ENCODE measurements at regions not wholly inside any gene's neighbourhood (a gene's known extent, or its start where the extent isn't known, plus 50 kb on each side); places are given as distances from the start of the nearest gene placed in this dataset.

DNA sequence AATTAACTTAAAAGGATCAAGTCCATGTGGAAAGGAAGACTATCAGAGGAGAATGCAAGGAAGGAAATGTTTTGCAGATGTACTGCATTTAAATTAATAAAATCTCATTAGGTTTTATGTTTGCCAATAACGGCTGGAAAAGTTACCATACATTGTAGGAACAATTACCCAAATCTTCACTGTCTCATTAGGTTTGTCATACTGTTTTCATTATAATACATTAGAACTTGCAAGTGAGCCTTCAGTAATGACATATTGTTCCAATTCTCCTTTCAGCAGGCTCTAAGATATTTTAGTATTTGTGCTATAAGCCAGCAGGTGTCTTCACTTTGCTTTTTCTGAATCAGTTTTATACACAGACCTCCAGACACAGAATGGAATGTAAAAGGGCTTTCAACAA is 661.6 kb upstream of the KLHL1 start:
- intact Hi-C loops (cut with micrococcal nuclease; ENCODE audit: unreplicated experiment) = no loop called here
- POLR2A ChIA-PET (ENCODE audit: unreplicated experiment) = no interaction called here

GRCh38 chr13:70758932-70759331 is 650.7 kb upstream of the KLHL1 start:
- no peaks in the 10 kb centered on the region for H3K9me3 ChIP-seq (ENCODE audit: insufficient read depth, low read depth)
- no peaks in the 10 kb centered on the region for H3K79me2 ChIP-seq (ENCODE audit: low read depth)
- DNase-seq = no peak
- no peaks in the 10 kb centered on the region for H3K36me3 ChIP-seq (ENCODE audit: low read depth)
- no peak overlapping the region for H2AFZ ChIP-seq
- no peaks in the 10 kb centered on the region for H3K4me1 ChIP-seq (replicated peaks; ENCODE audit: insufficient read depth)
- intact Hi-C loops (cut with micrococcal nuclease; ENCODE audit: unreplicated experiment) = no loop called here
- CTCF ChIA-PET = no interaction called here
- H3K27me3 ChIP-seq (ENCODE audit: insufficient read depth, low read depth) = no peaks in the 10 kb centered on the region
- H3K4me3 ChIP-seq = no peak overlapping the region
- no peaks in the 10 kb centered on the region for H3K9me2 ChIP-seq (ENCODE audit: insufficient read depth)
- TF ChIP-seq, protein P1, sequence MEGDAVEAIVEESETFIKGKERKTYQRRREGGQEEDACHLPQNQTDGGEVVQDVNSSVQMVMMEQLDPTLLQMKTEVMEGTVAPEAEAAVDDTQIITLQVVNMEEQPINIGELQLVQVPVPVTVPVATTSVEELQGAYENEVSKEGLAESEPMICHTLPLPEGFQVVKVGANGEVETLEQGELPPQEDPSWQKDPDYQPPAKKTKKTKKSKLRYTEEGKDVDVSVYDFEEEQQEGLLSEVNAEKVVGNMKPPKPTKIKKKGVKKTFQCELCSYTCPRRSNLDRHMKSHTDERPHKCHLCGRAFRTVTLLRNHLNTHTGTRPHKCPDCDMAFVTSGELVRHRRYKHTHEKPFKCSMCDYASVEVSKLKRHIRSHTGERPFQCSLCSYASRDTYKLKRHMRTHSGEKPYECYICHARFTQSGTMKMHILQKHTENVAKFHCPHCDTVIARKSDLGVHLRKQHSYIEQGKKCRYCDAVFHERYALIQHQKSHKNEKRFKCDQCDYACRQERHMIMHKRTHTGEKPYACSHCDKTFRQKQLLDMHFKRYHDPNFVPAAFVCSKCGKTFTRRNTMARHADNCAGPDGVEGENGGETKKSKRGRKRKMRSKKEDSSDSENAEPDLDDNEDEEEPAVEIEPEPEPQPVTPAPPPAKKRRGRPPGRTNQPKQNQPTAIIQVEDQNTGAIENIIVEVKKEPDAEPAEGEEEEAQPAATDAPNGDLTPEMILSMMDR (conservative IDR thresholded peaks at IDR 0.05) = no peak
- no peak for TF ChIP-seq EZH2 (IDR thresholded peaks at IDR 0.05; ENCODE audit: low read depth)
- no peak overlapping the region for H3K27ac ChIP-seq
- POLR2A ChIA-PET (ENCODE audit: unreplicated experiment) = no interaction called here
- BruUV-seq (replicated peaks) = no TSS peak
- H3F3A ChIP-seq (ENCODE audit: insufficient read depth, low read depth) = no peaks in the 10 kb centered on the region
- no peak overlapping the region for H3K4me2 ChIP-seq
- H4K20me1 ChIP-seq (ENCODE audit: insufficient read depth) = no peaks in the 10 kb centered on the region

More for the DNA sequence above, 661.6 kb upstream of the KLHL1 start:
- no peaks in the 10 kb centered on the region for H3K9me3 ChIP-seq (ENCODE audit: insufficient read depth, low read depth)
- no peaks in the 10 kb centered on the region for H3K4me1 ChIP-seq (replicated peaks; ENCODE audit: insufficient read depth)
- H4K20me1 ChIP-seq (ENCODE audit: insufficient read depth) = no peaks in the 10 kb centered on the region
- H3K79me2 ChIP-seq (ENCODE audit: low read depth) = no peaks in the 10 kb centered on the region
- H3K27ac ChIP-seq = no peak overlapping the region
- no peak overlapping the region for H2AFZ ChIP-seq
- no peaks in the 10 kb centered on the region for H3F3A ChIP-seq (ENCODE audit: insufficient read depth, low read depth)
- DNase-seq = no peak
- H3K4me2 ChIP-seq = no peak overlapping the region
- H3K27me3 ChIP-seq (ENCODE audit: insufficient read depth, low read depth) = no peaks in the 10 kb centered on the region
- no peak overlapping the region for H3K4me3 ChIP-seq
- BruUV-seq (replicated peaks) = no TSS peak
- TF ChIP-seq, protein P1 (conservative IDR thresholded peaks at IDR 0.05) = no peak
- no peak for TF ChIP-seq EZH2 (IDR thresholded peaks at IDR 0.05; ENCODE audit: low read depth)
- H3K9me2 ChIP-seq (ENCODE audit: insufficient read depth) = no peaks in the 10 kb centered on the region
- CTCF ChIA-PET = no interaction called here
- H3K36me3 ChIP-seq (ENCODE audit: low read depth) = no peaks in the 10 kb centered on the region

DNA sequence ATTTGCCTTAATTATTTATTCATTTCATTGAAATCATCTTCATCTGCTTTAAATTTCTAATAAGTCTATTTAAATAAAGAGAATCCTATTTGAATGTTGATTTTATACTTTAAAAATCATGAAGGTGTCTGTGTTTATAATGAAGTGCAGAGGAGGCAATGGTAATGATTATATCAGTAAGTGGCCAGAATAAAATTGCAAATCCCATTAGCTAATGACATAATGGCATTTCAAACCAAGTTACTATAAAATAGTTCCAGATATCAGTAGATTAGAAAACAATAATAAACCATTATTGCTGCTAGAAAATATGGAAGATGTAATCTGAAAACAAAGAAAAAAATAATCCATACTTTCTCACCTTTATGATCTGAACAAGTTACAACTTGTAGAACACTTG is 647.8 kb upstream of the KLHL1 start:
- Histone ChIP-seq H2AFZ (no peak overlapping the region), H3K27me3 (ENCODE audit: insufficient read depth, low read depth) (no peaks in the 10 kb centered on the region), H4K20me1 (ENCODE audit: insufficient read depth) (no peaks in the 10 kb centered on the region), H3K36me3 (ENCODE audit: low read depth) (no peaks in the 10 kb centered on the region), H3K9me3 (ENCODE audit: insufficient read depth, low read depth) (no peaks in the 10 kb centered on the region; the same call in 1 of the 2 replicates), H3F3A (ENCODE audit: insufficient read depth, low read depth) (no peaks in the 10 kb centered on the region), H3K79me2 (ENCODE audit: low read depth) (no peaks in the 10 kb centered on the region), H3K4me3 (no peak overlapping the region), H3K4me2 (no peak overlapping the region), H3K4me1 (replicated peaks; ENCODE audit: insufficient read depth) (no peaks in the 10 kb centered on the region), H3K9me2 (ENCODE audit: insufficient read depth) (no peaks in the 10 kb centered on the region), H3K27ac (no peak overlapping the region)
- TF ChIP-seq, protein P1 (conservative IDR thresholded peaks at IDR 0.05) = no peak
- TF ChIP-seq EZH2 (IDR thresholded peaks at IDR 0.05; ENCODE audit: low read depth) = no peak
- CTCF ChIA-PET = no interaction called here
- POLR2A ChIA-PET (ENCODE audit: unreplicated experiment) = no interaction called here
- no peak for DNase-seq
- no TSS peak for BruUV-seq (replicated peaks)
- intact Hi-C loops (cut with micrococcal nuclease; ENCODE audit: unreplicated experiment) = no loop called here

Data from PC-9 (cell line).